GM20000 (cell line): ENCODE measurements at regions not wholly inside any gene's neighbourhood (a gene's known extent, or its start where the extent isn't known, plus 50 kb on each side); places are given as distances from the start of the nearest gene placed in this dataset.

Source experiments
- DNase-seq: peaks from one replicate; pipeline ENCODE4 v3.0.0; 2012; ENCODE audit warnings: low spot score
- TF ChIP-seq, protein P1 (sequence below): IDR thresholded peaks from 2 replicates; pipeline ENCODE4 v1.5.1; 2012; ENCODE audit warnings: mild to moderate bottlenecking, control low read depth; ENCODE audit errors: extremely low read depth, missing control alignments

DNA sequence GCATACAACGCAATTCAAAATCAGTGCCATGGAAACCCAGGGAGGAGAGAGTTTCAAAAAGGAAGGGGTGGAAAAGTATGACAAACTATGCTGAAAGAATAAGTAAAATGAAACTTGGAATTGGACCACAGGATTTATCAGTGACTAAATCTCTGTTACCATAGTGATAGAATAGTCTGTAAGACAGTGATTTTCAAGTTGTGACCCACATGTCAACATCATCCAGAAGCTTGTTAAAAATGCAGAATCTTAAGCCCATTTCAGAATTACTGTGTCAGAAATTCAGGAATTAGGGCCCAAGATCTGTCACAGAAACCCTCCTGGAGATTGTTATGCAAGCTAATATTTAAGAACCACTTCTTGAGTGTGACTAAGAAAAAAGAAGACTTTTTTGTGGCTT, 417.7 kb upstream of the JAG1 start:
- DNase-seq = no peak
- TF ChIP-seq, protein P1, sequence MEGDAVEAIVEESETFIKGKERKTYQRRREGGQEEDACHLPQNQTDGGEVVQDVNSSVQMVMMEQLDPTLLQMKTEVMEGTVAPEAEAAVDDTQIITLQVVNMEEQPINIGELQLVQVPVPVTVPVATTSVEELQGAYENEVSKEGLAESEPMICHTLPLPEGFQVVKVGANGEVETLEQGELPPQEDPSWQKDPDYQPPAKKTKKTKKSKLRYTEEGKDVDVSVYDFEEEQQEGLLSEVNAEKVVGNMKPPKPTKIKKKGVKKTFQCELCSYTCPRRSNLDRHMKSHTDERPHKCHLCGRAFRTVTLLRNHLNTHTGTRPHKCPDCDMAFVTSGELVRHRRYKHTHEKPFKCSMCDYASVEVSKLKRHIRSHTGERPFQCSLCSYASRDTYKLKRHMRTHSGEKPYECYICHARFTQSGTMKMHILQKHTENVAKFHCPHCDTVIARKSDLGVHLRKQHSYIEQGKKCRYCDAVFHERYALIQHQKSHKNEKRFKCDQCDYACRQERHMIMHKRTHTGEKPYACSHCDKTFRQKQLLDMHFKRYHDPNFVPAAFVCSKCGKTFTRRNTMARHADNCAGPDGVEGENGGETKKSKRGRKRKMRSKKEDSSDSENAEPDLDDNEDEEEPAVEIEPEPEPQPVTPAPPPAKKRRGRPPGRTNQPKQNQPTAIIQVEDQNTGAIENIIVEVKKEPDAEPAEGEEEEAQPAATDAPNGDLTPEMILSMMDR = no peak

DNA sequence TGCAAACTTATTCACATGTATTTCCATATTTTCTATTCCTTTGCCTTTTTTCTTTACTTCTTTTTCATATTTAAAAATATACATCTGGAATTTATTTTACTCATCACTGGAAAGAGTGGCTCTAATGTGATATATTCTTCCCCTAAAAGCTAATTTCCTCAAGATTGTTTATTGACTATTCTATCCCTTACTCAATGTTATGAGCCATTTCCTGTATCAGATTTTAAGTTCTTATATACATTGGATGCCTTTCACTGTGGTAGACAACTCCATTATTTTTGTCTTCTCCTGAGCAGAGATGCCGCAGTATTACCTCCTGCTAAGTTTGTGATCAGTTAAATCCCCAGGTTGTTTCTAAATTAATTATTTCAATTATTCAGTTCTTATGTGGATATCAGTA, 418.4 kb upstream of the JAG1 start:
- DNase-seq = no peak
- TF ChIP-seq, protein P1 = no peak

DNA sequence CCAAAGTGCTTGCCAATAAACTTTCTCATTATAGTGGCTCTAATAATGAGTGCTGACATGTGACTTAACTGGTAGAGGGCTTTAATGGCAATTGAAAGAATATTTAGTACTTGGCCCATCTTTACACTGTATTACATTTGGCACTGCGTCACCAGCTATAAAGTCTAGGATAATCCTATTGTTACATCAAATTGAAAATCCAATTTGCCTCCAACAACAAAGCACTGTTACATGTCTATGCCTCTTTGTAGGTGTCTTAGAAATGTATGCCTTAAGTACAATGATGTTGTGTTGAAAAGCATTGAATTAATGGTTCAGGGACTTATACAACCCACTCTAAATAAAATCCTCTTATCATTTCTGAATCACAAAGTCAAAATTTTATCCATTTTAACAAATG, 420.4 kb upstream of the JAG1 start:
- DNase-seq = no peak
- TF ChIP-seq, protein P1 = no peak

DNA sequence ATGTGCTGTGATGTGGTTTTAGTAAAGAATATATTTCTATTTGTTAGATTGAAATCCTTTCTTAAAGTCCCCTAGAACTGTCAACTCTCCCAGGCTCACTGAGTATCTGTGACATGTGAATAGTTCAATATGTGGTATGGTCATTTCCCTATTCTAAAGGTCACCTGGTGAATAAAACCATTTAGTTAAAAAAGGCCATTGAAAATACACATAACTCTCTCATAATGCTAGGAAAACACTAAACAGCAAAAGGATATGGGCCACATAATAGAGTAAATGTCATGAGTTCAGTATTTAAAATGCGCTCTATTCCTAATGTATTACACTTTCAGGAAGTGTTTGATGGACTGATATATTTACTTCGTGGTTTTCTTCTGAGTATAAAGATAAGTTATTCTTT, 420.9 kb upstream of the JAG1 start:
- TF ChIP-seq, protein P1 = no peak
- DNase-seq = no peak

DNA sequence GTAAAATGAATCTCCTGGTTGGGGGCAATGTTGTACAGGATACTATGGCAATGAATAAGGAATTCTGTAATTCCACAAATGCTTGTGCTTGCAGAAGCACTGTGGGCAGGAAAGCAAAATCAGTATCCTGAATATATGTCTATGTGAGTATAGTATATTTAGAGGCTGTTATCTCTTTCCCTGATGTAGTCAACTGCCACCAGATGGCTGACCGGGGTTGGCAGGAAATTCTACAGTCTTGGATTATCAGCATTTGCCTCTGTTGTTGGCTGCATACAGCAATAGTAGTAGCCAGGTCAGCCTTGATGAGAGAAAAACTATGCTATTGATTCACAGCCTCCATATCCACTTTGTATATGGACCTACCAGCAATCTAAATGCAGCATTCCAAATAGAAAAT, 425.1 kb upstream of the JAG1 start:
- TF ChIP-seq, protein P1 = no peak
- DNase-seq = no peak

DNA sequence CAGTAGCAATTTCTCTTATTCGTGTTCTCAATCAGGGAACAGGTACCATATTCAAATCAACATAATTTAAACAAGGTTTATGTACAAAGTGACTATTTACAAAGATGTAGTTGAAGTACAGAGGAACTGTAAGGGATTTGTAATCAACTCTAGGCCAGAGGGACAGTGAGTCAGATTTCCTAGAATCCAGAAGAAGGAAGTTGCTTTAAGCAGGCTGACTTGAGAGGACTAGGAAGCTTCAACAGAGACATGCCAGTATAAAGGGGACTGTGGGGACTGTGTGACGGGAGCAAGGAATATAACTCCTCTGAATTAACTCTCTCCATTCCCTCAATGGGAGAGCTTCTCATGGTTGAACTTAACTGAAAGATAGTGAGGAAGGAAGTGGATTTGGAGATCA, 427.4 kb upstream of the JAG1 start:
- TF ChIP-seq, protein P1 = no peak
- DNase-seq = no peak

DNA sequence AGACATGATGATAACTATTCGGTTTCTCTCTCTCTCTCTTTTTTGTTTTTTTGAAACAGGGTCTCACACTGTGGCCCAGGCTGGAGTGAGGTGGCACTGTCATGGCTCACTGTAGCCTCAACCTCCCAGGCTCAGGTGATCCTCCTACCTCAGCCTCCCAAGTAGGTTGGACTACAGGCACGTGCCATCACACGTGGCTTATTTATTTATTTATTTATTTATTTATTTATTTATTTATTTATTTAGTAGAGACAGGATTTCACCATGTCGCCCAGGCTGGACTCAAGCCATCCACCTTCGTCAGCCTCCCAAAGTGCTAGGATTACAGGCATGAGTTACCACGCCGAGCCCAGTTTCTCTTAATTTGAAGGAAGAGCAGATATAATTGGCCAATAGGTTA, 427.9 kb upstream of the JAG1 start:
- TF ChIP-seq, protein P1 = no peak
- DNase-seq = no peak

DNA sequence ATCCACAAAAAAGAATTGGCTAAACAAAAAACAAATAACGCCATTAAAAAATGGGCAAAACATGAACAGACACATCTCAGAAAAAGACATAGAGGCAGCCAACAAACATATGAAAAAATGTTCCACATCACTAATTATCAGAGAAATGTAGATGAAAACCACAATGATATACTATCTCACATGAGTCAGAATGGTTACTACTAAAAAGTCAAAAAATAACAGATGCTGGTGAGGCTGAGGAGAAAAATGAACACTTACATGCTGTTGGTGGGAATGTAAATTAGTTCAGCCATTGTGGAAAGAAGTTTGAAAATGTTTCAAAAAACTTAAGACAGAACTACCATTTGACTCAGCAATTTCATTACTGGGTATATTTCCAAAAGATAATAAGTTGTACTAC, 430.1 kb upstream of the JAG1 start:
- TF ChIP-seq, protein P1 = no peak
- no peak for DNase-seq
